ENCODE measurements at regions not wholly inside any gene's neighbourhood (a gene's known extent, or its start where the extent isn't known, plus 50 kb on each side); places are given as distances from the start of the nearest gene placed in this dataset.

DNA sequence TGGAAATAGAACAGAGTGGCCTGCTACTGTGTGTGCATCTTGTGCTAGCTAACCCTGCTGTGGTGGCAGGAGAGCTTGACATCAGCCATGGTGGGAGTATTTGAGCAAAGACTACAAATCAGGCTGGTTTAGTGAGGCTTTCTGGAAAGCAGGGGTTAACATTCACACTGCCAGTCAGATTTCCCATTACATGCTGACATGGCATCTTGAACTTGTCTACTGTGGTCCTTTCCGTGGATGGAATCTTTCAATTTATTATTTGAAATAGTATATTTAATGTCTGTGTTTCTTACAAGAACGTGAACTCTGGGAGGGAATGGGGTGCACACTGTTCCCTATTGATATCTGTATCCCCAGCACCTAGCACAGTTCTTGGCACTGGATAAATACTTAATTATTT, 60.8 kb downstream of the GCNT4 start:
- 76 to 80% methylated on average over 2 of the region's 2 CpGs for WGBS, 2 donors
- intact Hi-C loops (cut with DNase I), result no loop called here
- no peak for TF ChIP-seq POLR2A (IDR thresholded peaks at IDR 0.05)
- Histone ChIP-seq H3K9me3 (no peaks in the 10 kb centered on the region), H3K36me3 (no peaks in the 10 kb centered on the region), H3K4me3 (replicated peaks in 1 of 3) (no peak overlapping the region), H3K27ac (no peak overlapping the region), H3K4me1 (no peaks in the 10 kb centered on the region), H3K27me3 (no peaks in the 10 kb centered on the region)
- DNase-seq, result no peak

DNA sequence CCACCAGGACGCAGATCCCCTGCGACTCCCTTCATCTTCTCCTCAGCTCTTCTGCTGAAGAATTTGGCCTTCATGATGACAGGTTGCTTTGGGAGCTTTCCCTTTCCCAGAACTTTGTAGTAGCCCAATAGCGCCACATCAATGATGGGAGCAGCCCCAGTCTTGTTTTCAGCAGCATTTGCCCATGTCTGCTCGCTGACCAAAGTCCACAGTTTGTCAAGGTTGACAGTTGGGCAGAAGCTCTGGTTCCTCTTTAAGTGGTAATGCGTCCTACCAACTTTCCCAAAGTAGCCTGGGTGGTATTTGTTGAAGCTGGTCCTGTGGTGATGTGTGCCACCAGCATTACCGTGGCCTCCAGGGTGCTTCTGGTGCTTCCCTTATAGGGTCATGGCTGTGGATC, 62.2 kb downstream of the GCNT4 start:
- DNase-seq, result no peak
- no peak overlapping the region for H3K4me3 ChIP-seq (replicated peaks in 1 of 3)
- intact Hi-C loops (cut with DNase I), result no loop called here
- H3K9me3 ChIP-seq, result no peaks in the 10 kb centered on the region
- no peaks in the 10 kb centered on the region for H3K36me3 ChIP-seq
- no peaks in the 10 kb centered on the region for H3K27me3 ChIP-seq
- no peaks in the 10 kb centered on the region for H3K4me1 ChIP-seq
- 93 to 97% methylated on average over 6 of the region's 6 CpGs for WGBS, 2 donors
- TF ChIP-seq, protein P1, sequence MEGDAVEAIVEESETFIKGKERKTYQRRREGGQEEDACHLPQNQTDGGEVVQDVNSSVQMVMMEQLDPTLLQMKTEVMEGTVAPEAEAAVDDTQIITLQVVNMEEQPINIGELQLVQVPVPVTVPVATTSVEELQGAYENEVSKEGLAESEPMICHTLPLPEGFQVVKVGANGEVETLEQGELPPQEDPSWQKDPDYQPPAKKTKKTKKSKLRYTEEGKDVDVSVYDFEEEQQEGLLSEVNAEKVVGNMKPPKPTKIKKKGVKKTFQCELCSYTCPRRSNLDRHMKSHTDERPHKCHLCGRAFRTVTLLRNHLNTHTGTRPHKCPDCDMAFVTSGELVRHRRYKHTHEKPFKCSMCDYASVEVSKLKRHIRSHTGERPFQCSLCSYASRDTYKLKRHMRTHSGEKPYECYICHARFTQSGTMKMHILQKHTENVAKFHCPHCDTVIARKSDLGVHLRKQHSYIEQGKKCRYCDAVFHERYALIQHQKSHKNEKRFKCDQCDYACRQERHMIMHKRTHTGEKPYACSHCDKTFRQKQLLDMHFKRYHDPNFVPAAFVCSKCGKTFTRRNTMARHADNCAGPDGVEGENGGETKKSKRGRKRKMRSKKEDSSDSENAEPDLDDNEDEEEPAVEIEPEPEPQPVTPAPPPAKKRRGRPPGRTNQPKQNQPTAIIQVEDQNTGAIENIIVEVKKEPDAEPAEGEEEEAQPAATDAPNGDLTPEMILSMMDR (IDR thresholded peaks at IDR 0.05), result no peak
- no peak for TF ChIP-seq POLR2A (IDR thresholded peaks at IDR 0.05)
- H3K27ac ChIP-seq, result no peak overlapping the region

DNA sequence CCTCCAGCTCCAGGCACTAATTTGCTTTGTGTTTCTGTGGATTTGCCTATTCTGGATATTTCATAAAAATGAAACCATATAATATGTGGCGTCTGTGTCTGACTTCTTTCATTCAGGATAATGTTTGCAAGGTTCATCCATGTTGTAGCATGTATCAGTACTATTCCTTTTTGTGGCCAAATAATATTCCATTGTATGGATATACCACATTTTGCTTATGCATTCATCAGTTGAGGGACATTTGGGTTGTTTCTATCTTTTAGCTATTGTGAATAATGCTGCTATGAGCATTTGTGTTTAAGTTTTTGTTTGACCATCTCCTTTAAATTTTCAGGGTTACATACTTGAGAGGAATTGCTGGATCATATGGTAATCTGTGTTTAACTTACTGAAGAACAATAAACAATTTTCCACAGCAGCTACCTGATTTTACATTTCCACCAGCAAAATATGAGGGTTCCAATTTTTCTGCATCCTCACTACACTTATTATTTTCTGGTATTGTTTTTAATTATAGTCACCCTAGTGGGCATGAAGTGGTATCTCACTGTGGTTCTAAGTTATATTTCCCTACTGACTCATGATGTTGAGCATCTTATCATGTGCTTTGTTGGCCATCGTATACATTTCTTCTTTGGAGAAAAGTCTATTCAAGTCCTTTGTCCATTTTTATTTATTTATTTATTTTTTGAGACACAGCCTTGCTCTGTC, 63.9 kb downstream of the GCNT4 start:
- H3K4me1 ChIP-seq, result no peaks in the 10 kb centered on the region
- TF ChIP-seq POLR2A (IDR thresholded peaks at IDR 0.05), result no peak
- DNase-seq, result no peak
- no peaks in the 10 kb centered on the region for H3K27me3 ChIP-seq
- no peak overlapping the region for H3K4me3 ChIP-seq (replicated peaks in 1 of 3)
- H3K36me3 ChIP-seq, result no peaks in the 10 kb centered on the region
- 96 to 97% methylated on average over 2 of the region's 2 CpGs for WGBS, 2 donors
- H3K9me3 ChIP-seq, result no peaks in the 10 kb centered on the region
- intact Hi-C loops (cut with DNase I), result no loop called here
- H3K27ac ChIP-seq, result no peak overlapping the region

DNA sequence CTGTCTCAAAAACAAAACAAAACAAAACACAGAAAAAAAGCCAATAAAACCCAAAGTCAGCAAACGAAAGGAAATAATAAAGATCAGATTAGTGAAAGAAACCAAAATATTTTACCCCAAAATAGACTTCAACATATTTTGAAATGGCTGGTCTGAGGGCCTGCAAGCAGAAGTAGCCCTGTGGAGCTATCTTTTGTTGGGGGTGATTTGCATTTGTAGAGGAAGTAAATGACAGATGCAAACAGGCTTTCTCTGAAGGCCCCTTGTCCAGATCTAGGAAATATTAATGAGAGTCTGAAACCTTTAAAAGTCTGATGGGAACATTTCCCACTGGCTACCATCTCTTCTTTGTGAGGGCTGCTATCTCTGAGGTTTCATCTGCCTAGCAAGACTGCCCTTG, 74.0 kb downstream of the GCNT4 start:
- Histone ChIP-seq H3K4me3 (replicated peaks in 1 of 3) (no peak overlapping the region), H3K27ac (no peak overlapping the region), H3K27me3 (no peaks in the 10 kb centered on the region), H3K4me1 (no peaks in the 10 kb centered on the region), H3K9me3 (no peaks in the 10 kb centered on the region), H3K36me3 (no peaks in the 10 kb centered on the region)
- DNase-seq, result no peak
- no peak for TF ChIP-seq POLR2A (IDR thresholded peaks at IDR 0.05)
- TF ChIP-seq, protein P1 (IDR thresholded peaks at IDR 0.05), result no peak
- intact Hi-C loops (cut with DNase I), result no loop called here
- 83 to 86% methylated on average over 1 of the region's 1 CpG for WGBS, 2 donors

DNA sequence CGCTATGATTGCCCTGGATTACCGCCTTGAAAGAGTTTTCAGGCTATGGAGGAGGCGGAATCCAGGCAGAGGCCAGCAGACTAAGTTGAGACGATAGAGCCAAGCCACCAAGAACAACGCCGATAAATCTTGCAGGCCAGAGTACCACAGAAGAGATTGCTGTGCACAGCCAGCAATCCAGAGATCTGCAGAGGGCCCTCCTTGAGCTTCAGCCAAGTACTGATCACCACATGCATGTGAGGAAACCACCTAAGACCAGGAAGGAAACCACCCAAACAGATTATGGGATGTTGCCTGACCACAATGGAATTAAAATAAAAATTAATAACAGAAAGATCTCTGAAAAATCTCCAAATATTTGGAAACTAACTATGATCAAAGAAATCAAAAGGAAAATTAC, 74.9 kb downstream of the GCNT4 start:
- no peak for DNase-seq
- no peak overlapping the region for H3K27ac ChIP-seq
- H3K4me1 ChIP-seq, result no peaks in the 10 kb centered on the region
- H3K4me3 ChIP-seq (replicated peaks in 1 of 3), result no peak overlapping the region
- no peaks in the 10 kb centered on the region for H3K36me3 ChIP-seq
- no peaks in the 10 kb centered on the region for H3K9me3 ChIP-seq
- intact Hi-C loops (cut with DNase I), result no loop called here
- TF ChIP-seq POLR2A (IDR thresholded peaks at IDR 0.05), result no peak
- TF ChIP-seq, protein P1 (IDR thresholded peaks at IDR 0.05), result no peak
- no peaks in the 10 kb centered on the region for H3K27me3 ChIP-seq
- 94 to 97% methylated on average over 6 of the region's 6 CpGs for WGBS, 2 donors

DNA sequence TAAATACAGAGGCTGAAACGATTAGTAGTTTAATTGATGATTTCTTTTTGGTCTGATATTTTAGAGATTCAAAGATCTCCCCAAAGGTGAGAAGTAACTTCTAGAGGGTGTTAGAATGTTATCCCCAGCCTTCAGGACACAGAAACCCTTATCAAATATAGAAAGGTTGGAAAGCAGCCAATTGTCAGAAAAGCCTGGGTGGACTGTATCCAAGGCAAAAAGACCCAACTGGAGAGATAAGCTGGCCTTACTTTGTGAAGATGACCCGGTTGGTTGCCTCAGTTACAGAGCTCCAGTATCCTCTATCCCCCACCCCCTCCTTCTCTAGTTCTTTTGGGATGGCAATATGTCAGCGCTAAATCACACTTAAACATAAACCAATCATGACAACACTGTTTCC, 75.7 kb downstream of the GCNT4 start:
- H3K27me3 ChIP-seq, result no peaks in the 10 kb centered on the region
- intact Hi-C loops (cut with DNase I), result no loop called here
- H3K4me3 ChIP-seq (replicated peaks in 1 of 3), result no peak overlapping the region
- no peaks in the 10 kb centered on the region for H3K9me3 ChIP-seq
- H3K36me3 ChIP-seq, result no peaks in the 10 kb centered on the region
- 82 to 85% methylated on average over 3 of the region's 3 CpGs for WGBS, 2 donors
- no peak for TF ChIP-seq POLR2A (IDR thresholded peaks at IDR 0.05)
- TF ChIP-seq, protein P1 (IDR thresholded peaks at IDR 0.05), result no peak
- no peak overlapping the region for H3K27ac ChIP-seq
- no peak for DNase-seq
- H3K4me1 ChIP-seq, result no peaks in the 10 kb centered on the region

Measured in thyroid gland (tissue), 4 donors.